SKM-1 (cell line): ENCODE measurements at regions not wholly inside any gene's neighbourhood (a gene's known extent, or its start where the extent isn't known, plus 50 kb on each side); places are given as distances from the start of the nearest gene placed in this dataset.

Source experiments
- DNase-seq: peaks from one replicate; lab custom pipeline; 2025; ENCODE audit not compliant: unreplicated experiment; lab: John Stamatoyannopoulos, UW

GRCh38 chr2:129299756-129300155 is 679.7 kb upstream of the RAB6C start:
- no peak for DNase-seq

DNA sequence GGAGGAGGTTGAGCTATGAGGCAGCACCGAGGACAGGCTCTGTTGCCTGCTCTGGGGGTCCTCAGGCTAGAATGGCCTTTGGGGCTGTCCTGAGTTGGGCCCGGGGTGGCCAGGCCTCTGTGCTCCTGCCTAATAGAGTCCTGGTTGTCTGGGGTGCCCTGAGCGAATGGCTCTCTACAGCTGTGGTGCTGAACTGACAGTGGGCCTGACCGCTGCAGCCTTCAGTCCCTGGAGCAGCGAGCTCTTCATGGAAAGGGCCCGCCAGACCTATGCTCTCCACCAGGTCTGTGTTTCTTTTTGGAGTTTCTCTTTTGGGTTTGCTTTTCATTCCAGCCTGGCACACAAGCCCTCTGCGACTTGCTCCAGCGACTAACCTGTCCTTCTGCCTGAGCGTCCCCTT is 679.0 kb upstream of the RAB6C start:
- DNase-seq = no peak

GRCh38 chr2:129301431-129301913 is 678.0 kb upstream of the RAB6C start:
- no peak for DNase-seq

DNA sequence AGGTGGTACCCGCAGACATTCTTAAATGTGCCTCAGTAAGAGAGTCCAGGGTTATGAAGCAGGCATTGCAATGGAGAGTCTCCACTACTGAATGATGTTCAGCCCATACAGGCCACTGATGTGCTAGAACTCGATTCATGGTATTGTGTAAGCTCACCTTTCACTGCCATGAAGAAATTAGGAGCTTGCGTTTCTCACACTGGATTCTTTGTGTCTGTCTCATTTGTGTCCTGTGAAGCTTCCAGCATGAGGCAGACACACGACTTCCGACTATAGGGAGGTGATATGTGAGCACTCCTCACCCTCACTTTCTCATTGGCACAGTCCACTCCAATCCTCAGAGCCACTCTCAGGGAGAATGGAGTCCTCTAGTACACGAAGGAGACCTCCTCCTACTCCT is 677.4 kb upstream of the RAB6C start:
- DNase-seq = no peak

DNA sequence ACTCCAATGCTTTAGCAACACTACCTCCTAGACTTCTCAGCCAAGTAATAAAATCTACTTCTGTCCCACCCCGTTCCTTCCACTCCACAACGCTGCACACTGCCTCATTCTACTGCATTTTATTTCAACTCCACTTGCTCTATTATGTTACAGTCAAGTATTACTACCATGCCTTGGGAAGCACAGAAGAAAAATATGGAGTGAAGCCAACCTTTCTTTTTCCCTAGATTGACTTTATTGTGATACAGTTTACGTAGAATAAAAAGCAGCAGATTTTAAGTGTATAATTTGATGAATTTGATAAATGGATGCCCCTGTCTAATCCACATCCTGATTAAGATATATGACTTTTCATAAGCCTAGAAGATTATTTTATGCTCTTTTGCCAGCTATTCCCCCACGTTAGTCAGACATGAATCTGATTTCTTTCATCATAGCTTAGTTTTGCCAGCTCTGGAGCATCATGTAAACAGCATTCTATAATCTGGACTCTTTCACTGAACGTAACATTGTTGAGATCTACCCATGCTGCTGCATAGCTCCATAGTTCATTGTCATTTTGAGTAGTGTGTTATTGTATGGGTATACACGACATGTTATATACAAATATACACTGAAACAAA is 676.8 kb upstream of the RAB6C start:
- no peak for DNase-seq

DNA sequence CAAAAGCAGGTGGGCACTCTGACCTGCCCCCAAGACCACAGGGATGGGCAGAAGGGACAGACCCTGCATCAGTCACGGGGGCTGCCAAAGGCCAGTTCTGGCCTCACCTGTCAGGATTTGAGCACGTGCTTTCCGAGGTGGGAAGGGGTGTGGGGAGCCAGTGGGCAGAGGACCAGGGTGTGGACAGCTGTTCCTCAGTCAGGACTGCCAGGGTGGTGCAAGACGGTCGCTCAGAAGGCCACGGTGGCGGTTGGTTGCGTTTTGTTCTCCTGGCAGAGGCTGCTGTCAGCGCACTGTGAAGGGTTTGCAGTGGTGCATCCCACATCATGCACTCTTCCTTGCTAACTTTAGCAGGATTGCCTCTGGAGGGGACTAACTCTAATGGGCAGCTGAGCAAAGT is 665.3 kb upstream of the RAB6C start:
- DNase-seq = no peak

DNA sequence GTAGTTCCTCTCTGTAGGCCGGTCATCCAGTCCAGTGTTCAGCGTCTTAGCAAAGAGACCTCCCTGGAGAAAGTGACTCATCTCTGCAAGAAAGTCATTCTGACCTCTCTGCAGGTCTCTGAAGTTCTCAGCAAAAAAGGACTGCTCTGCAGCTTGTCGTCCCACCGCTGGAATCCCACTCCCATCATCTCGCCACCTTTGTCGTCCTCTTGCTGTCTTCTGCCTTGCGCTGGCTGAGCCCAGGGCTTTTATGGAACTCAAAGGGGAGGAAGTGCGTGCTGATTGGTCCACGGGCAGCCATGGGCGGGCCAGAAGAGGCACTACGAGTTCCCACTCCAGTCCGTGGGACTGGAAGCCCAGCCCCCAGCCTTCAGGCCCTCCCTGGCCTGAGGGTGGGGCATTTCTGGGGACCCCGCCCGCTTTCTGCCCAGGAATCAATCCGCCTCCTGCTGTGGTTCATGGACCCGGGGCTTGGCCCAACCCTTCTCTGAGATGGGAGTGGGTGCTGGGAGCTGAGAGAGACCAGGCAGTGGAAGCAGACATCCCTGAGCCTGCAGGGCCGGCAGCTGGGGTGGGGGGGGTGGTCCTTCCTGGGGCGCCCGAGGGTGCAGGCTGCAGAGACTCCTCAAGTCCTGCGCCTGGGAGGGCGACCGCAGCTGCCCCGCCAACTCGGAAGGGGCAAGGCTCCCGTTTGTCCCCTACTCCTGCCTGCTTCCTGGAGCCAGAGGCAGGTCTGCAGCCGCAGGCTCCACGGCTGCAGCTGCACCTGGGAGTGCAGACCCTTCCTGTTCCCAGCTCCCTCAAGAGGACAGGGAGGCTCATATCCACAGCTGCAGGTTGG is 660.7 kb upstream of the RAB6C start:
- no peak for DNase-seq

- no peak for DNase-seq
Observed at GRCh38 chr2:129319422-129319717, 660.1 kb upstream of the RAB6C start.

DNA sequence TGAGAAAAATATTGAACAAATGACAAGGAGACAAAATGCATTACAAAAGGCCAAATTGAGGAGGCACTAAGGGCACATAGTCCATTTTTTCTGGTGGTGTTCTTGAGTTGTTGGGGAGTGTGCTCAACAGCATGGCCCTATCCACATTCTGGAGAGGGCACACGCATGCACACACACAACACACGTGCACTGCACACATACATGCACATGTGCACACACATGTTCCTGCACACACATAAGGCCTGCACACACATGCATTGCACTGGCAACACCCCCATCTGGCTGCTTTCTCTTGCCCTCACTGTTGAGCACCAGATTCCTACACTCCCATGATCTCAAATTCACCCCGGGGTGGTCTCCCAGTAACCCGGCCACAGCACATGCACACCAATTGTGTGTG is 659.2 kb upstream of the RAB6C start:
- DNase-seq = no peak

GRCh38 chr2:129324349-129324748 is 655.1 kb upstream of the RAB6C start:
- no peak for DNase-seq

GRCh38 chr2:129325151-129325550 is 654.3 kb upstream of the RAB6C start:
- no peak for DNase-seq

DNA sequence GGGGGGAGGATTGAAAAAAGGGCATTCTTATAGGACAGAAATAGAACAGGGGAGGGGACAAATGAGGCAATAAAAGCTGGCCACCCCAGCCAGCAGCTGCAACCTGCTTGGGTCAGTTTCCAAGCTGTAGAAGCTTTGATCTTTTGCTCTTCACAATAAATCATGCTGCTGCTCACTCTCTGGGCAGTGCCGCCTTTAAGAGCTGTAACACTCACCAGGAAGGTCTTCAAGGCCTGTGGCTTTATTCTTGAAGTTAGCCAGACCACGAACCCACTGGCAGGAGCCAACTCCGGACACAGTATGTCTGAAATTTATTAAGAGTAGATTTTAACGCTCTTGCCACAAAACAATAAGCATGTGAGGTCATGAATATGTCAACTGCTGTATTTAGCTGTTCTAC is 649.9 kb upstream of the RAB6C start:
- no peak for DNase-seq

DNA sequence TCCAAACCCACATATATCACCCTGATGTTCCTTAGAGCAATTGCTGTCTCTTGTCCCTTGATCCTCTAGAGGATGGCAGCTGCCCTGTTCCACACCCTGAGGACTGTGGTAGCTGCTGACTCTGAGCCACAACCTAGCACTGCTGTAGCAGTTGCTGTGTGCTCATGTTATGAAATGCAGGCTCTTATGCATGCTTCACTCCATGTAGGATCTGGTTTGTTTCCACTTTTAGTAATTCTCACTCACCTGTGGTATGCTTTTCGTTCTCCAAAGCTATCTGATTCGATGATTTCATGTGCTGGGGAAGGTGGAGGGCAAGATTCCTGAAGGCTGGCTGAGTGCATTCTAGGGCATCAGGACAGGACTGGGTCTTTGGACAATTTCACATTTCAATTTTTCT is 649.0 kb upstream of the RAB6C start:
- DNase-seq = no peak

GRCh38 chr2:129331638-129332037 is 647.8 kb upstream of the RAB6C start:
- no peak for DNase-seq

- DNase-seq = no peak
Observed at GRCh38 chr2:129334128-129334527, 645.3 kb upstream of the RAB6C start.

DNA sequence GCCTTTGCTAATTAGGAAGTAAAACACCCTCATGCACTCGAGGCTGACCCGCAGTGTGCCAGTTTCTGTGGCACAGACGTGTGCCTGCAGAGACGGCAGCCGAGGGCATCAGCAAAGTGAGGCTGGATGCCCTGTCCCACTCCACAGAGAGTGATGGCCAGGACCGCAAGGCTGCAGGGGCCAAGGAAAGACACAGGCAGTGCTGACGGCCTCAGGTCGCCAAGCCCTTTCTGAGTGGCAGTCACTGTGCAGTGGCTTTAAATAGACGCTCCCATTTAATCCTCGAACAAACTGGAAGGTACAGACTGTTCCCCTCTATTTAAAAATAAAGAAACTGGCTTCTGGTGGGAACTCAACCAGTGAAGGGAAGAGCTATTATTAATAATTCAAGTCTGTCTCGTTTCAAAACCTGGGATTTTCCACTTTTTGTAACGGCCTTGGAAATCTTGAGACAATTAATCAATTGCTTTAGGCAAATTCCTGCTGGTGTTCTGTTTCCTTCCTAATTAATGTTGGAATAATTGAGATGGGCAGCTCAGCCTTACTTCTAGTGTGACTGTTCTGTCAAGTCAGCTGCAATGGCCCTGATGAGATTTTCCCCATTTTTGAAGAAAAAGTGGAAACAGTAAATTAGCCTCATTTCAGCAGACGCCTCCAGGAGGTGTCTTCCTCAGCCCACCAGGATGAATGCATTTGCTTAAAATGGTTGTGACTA is 644.6 kb upstream of the RAB6C start:
- no peak for DNase-seq

GRCh38 chr2:129336276-129336675 is 643.2 kb upstream of the RAB6C start:
- DNase-seq = no peak

- DNase-seq = no peak
Observed at GRCh38 chr2:129337076-129337475, 642.4 kb upstream of the RAB6C start.

DNA sequence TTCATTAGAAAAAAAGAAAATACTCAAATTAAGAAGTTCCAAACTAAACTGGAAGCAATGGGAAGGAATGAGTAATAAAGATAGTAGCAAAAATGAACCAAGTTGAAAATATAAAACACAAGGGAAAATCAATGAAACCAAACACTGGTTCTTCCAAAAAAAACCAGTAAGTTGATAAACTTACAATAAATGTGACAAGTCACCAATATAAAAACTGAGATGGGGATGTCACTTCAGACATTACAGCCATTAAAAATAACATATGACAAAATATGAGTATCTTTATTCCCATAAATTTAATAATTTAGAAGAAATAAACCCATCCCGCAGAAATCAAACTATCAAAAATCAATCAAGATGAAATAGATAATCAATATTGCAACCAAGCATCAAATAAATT is 633.9 kb upstream of the RAB6C start:
- DNase-seq = no peak

DNA sequence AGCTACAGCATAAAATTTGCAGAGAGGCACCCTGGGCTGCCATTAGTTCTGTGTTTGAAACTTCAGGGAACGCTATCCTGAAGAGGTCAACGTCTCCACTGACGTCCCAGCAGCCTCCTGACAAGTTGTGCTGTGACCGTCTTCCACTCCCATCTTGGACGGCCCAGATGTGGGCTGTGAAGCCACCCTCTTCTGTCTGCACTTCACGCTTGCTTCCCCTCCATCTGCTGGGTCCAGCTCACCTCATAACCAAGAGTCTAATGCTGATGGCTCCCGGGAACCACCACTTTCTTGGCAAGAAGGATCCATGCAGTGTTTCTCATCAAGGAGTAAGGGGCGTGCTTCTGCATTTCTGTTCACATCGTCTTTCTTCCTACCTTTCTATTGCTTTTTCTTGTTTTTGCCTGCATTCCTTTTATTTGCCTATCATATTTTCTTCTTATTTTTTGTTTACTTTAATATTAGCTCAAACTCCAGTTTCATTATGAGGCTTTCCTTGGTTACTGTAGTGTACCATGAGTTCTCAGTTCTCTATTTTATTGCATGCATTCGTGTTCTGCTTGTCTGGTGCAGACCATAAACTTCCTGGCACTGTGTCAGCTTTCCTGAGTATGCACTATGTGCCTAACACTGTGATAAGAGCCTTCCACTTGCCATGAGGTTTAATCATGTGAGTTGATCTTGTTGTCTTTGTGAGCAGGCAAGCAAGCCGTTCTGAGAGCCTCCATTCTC is 631.8 kb upstream of the RAB6C start:
- no peak for DNase-seq

DNA sequence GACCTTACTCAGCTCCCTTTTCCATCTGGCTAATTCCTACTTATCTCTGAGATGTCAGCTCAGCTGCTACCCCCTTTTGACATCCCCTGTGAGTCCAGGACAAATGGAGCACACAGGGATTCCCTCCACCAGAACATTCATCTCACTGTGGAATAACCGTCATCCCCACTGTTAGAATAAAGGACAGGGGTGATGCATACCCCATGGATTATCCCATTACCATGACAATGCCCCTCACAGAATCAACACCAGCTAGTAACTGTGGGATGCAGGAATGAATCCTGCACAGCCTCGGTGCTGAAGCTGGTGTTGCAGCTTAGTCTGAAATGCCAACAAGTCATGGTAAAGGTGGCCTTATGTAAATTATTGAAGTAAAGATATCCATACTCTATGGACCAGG is 624.8 kb upstream of the RAB6C start:
- DNase-seq = no peak

- DNase-seq = no peak
Observed at GRCh38 chr2:129361688-129362087, 617.8 kb upstream of the RAB6C start.
